ENCODE measurements at regions not wholly inside any gene's neighbourhood (a gene's known extent, or its start where the extent isn't known, plus 50 kb on each side); places are given as distances from the start of the nearest gene placed in this dataset.

GRCh38 chr3:43867436-43868072 lies 176.8 kb downstream of the ABHD5 start:
- DNase-seq, result no peak

- no peak for DNase-seq
Measured at GRCh38 chr3:43869491-43869890, 178.8 kb downstream of the ABHD5 start.

- no peak for DNase-seq
Measured at GRCh38 chr3:43870120-43870519, 179.4 kb downstream of the ABHD5 start.

GRCh38 chr3:43870844-43871626 lies 180.3 kb downstream of the ABHD5 start:
- DNase-seq, result no peak

GRCh38 chr3:43871627-43872245 lies 181.0 kb downstream of the ABHD5 start:
- DNase-seq, result no peak

- no peak for DNase-seq
Measured at GRCh38 chr3:43872301-43872700, 181.6 kb downstream of the ABHD5 start.

- DNase-seq, result no peak
Measured at GRCh38 chr3:43872901-43873300, 182.2 kb downstream of the ABHD5 start.

- DNase-seq, result no peak
Measured at GRCh38 chr3:43873723-43874122, 183.0 kb downstream of the ABHD5 start.

- DNase-seq, result no peak
Measured at GRCh38 chr3:43874290-43874689, 183.6 kb downstream of the ABHD5 start.

- DNase-seq, result no peak
Measured at GRCh38 chr3:43874731-43875130, 184.0 kb downstream of the ABHD5 start.

GRCh38 chr3:43876648-43877047 lies 185.9 kb downstream of the ABHD5 start:
- DNase-seq, result no peak

- no peak for DNase-seq
Measured at GRCh38 chr3:43879166-43879565, 188.4 kb downstream of the ABHD5 start.

GRCh38 chr3:43882976-43883680 lies 192.4 kb downstream of the ABHD5 start:
- DNase-seq, result no peak

- DNase-seq, result no peak
Measured at GRCh38 chr3:43883729-43884396, 193.1 kb downstream of the ABHD5 start.

- no peak for DNase-seq
Measured at GRCh38 chr3:43884581-43884980, 193.8 kb downstream of the ABHD5 start.

GRCh38 chr3:43885908-43886618 lies 195.3 kb downstream of the ABHD5 start:
- no peak for DNase-seq

- no peak for DNase-seq
Measured at GRCh38 chr3:43892061-43892460, 201.3 kb downstream of the ABHD5 start.

GRCh38 chr3:43892526-43892925 lies 201.8 kb downstream of the ABHD5 start:
- DNase-seq, result no peak

GRCh38 chr3:43893727-43894126 lies 203.0 kb downstream of the ABHD5 start:
- DNase-seq, result no peak

GRCh38 chr3:43894176-43895049 lies 203.7 kb downstream of the ABHD5 start:
- DNase-seq, result peak in 1 of 2 experiments; percentile 8

- no peak for DNase-seq
Measured at GRCh38 chr3:43895573-43895972, 204.8 kb downstream of the ABHD5 start.
